ENCODE measurements at regions not wholly inside any gene's neighbourhood (a gene's known extent, or its start where the extent isn't known, plus 50 kb on each side); places are given as distances from the start of the nearest gene placed in this dataset.
"Not testable (repeated sequence)": the region's sequence is repeated elsewhere in the genome, so short reads cannot be mapped to it uniquely, and the experiment has no call there.

- Histone ChIP-seq H3K4me1 (ENCODE audit: control insufficient read depth in 1 of 2, extremely low read depth in 1 of 2, insufficient read depth in 2 of 2, low read length in 2 of 2) (no peaks in the 10 kb centered on the region), H3K36me3 (ENCODE audit: control insufficient read depth in 2 of 2, extremely low read depth in 1 of 2, insufficient read depth in 1 of 2, low read length in 1 of 2) (no peaks in the 10 kb centered on the region), H3K27me3 (replicated peaks in 1 of 2; ENCODE audit: control insufficient read depth in 2 of 2, extremely low read depth in 1 of 2, insufficient read depth in 2 of 2, low read length in 1 of 2) (no peaks in the 10 kb centered on the region), H3K9me3 (no peaks in the 10 kb centered on the region), H3K4me3 (ENCODE audit: control insufficient read depth in 1 of 2, extremely low read depth in 1 of 2, low read length in 1 of 2) (no peak overlapping the region), H3K27ac (ENCODE audit: low read length) (no peak overlapping the region)
- Mint-ChIP-seq H3K27ac (no peak overlapping the region), H3K36me3 (no peaks in the 10 kb centered on the region), H3K27me3 (no peaks in the 10 kb centered on the region), H3K4me3 (no peak overlapping the region), H3K4me1 (no peaks in the 10 kb centered on the region), H3K9me3 (peaks cover 0 to 10% (median 2%) of the 10 kb centered on the region in 3 donors)
- ChIA-PET CTCF (no interaction called here), POLR2A (no interaction called here)
- WGBS (ENCODE audit: insufficient coverage): no CpG with 5 or more reads among the region's 6 CpGs
- ATAC-seq (replicated peaks in 1 of 4): no peak
- no peak for DNase-seq
These were observed 738.7 kb upstream of the CHAC2 start for GRCh38 chr2:53028746-53029423.

GRCh38 chr2:53028225-53028624 lies 739.4 kb upstream of the CHAC2 start:
- Histone ChIP-seq H3K4me3 (ENCODE audit: control insufficient read depth in 1 of 2, extremely low read depth in 1 of 2, low read length in 1 of 2) (no peak overlapping the region), H3K27ac (ENCODE audit: low read length) (no peak overlapping the region), H3K9me3 (no peaks in the 10 kb centered on the region), H3K27me3 (replicated peaks in 1 of 2; ENCODE audit: control insufficient read depth in 2 of 2, extremely low read depth in 1 of 2, insufficient read depth in 2 of 2, low read length in 1 of 2) (no peaks in the 10 kb centered on the region), H3K4me1 (ENCODE audit: control insufficient read depth in 1 of 2, extremely low read depth in 1 of 2, insufficient read depth in 2 of 2, low read length in 2 of 2) (no peaks in the 10 kb centered on the region), H3K36me3 (ENCODE audit: control insufficient read depth in 2 of 2, extremely low read depth in 1 of 2, insufficient read depth in 1 of 2, low read length in 1 of 2) (no peaks in the 10 kb centered on the region)
- Mint-ChIP-seq H3K27ac (no peak overlapping the region), H3K4me3 (no peak overlapping the region), H3K36me3 (no peaks in the 10 kb centered on the region), H3K9me3 (peaks cover 0 to 16% (median 2%) of the 10 kb centered on the region in 3 donors), H3K27me3 (no peaks in the 10 kb centered on the region), H3K4me1 (no peaks in the 10 kb centered on the region)
- no peak for ATAC-seq (replicated peaks in 1 of 4)
- CTCF ChIA-PET: no interaction called here
- no peak for DNase-seq
- POLR2A ChIA-PET: no interaction called here

GRCh38 chr2:53022248-53022647 lies 745.4 kb upstream of the CHAC2 start:
- H3K27me3 ChIP-seq (replicated peaks in 1 of 2; ENCODE audit: control insufficient read depth in 2 of 2, extremely low read depth in 1 of 2, insufficient read depth in 2 of 2, low read length in 1 of 2); CTCF ChIA-PET; H3K4me1 Mint-ChIP-seq; H3K36me3 Mint-ChIP-seq; H3K4me3 Mint-ChIP-seq; DNase-seq; H3K4me3 ChIP-seq (ENCODE audit: control insufficient read depth in 1 of 2, extremely low read depth in 1 of 2, low read length in 1 of 2); H3K27me3 Mint-ChIP-seq; H3K9me3 ChIP-seq; H3K4me1 ChIP-seq (ENCODE audit: control insufficient read depth in 1 of 2, extremely low read depth in 1 of 2, insufficient read depth in 2 of 2, low read length in 2 of 2); H3K27ac ChIP-seq (ENCODE audit: low read length); POLR2A ChIA-PET; ATAC-seq (replicated peaks in 1 of 4); H3K36me3 ChIP-seq (ENCODE audit: control insufficient read depth in 2 of 2, extremely low read depth in 1 of 2, insufficient read depth in 1 of 2, low read length in 1 of 2); H3K27ac Mint-ChIP-seq: not testable (repeated sequence)
- peaks cover 0 to 11% (median 2%) of the 10 kb centered on the region in 3 donors for H3K9me3 Mint-ChIP-seq
- WGBS (ENCODE audit: insufficient coverage): no CpG with 5 or more reads among the region's 4 CpGs

GRCh38 chr2:53021828-53022227 lies 745.8 kb upstream of the CHAC2 start:
- ATAC-seq (replicated peaks in 1 of 4) (no peak), DNase-seq (no peak)
- no peak overlapping the region for H3K27ac Mint-ChIP-seq
- H3K27me3 ChIP-seq (replicated peaks in 1 of 2; ENCODE audit: control insufficient read depth in 2 of 2, extremely low read depth in 1 of 2, insufficient read depth in 2 of 2, low read length in 1 of 2): no peaks in the 10 kb centered on the region
- H3K4me1 ChIP-seq (ENCODE audit: control insufficient read depth in 1 of 2, extremely low read depth in 1 of 2, insufficient read depth in 2 of 2, low read length in 2 of 2): no peaks in the 10 kb centered on the region
- H3K4me3 ChIP-seq (ENCODE audit: control insufficient read depth in 1 of 2, extremely low read depth in 1 of 2, low read length in 1 of 2): no peak overlapping the region
- no peaks in the 10 kb centered on the region for H3K4me1 Mint-ChIP-seq
- no peaks in the 10 kb centered on the region for H3K27me3 Mint-ChIP-seq
- no peaks in the 10 kb centered on the region for H3K36me3 ChIP-seq (ENCODE audit: control insufficient read depth in 2 of 2, extremely low read depth in 1 of 2, insufficient read depth in 1 of 2, low read length in 1 of 2)
- no peaks in the 10 kb centered on the region for H3K9me3 ChIP-seq
- no peaks in the 10 kb centered on the region for H3K36me3 Mint-ChIP-seq
- peaks cover 0 to 11% (median 2%) of the 10 kb centered on the region in 3 donors for H3K9me3 Mint-ChIP-seq
- ChIA-PET CTCF (interaction anchor here in 1 of 2 donors (1.0 kb wide), 1 partner anchor 172 kb away, joined by 4 read pairs; no protein-coding TSS in a partner anchor), POLR2A (no interaction called here)
- WGBS (ENCODE audit: insufficient coverage): 78% methylated on average over 2 of the region's 2 CpGs
- no peak overlapping the region for H3K27ac ChIP-seq (ENCODE audit: low read length)
- no peak overlapping the region for H3K4me3 Mint-ChIP-seq

- H3K36me3 ChIP-seq (ENCODE audit: control insufficient read depth in 2 of 2, extremely low read depth in 1 of 2, insufficient read depth in 1 of 2, low read length in 1 of 2): no peaks in the 10 kb centered on the region
- H3K4me1 Mint-ChIP-seq: no peaks in the 10 kb centered on the region
- POLR2A ChIA-PET: no interaction called here
- no peak overlapping the region for H3K27ac ChIP-seq (ENCODE audit: low read length)
- WGBS (ENCODE audit: insufficient coverage): no CpG with 5 or more reads among the region's 3 CpGs
- CTCF ChIA-PET: interaction anchor here in 1 of 2 donors (1.0 kb wide), 1 partner anchor 172 kb away, joined by 4 read pairs; no protein-coding TSS in a partner anchor
- peaks cover 0 to 11% (median 2%) of the 10 kb centered on the region in 3 donors for H3K9me3 Mint-ChIP-seq
- no peaks in the 10 kb centered on the region for H3K36me3 Mint-ChIP-seq
- H3K27me3 Mint-ChIP-seq: no peaks in the 10 kb centered on the region
- no peak overlapping the region for H3K27ac Mint-ChIP-seq
- no peak overlapping the region for H3K4me3 ChIP-seq (ENCODE audit: control insufficient read depth in 1 of 2, extremely low read depth in 1 of 2, low read length in 1 of 2)
- H3K27me3 ChIP-seq (replicated peaks in 1 of 2; ENCODE audit: control insufficient read depth in 2 of 2, extremely low read depth in 1 of 2, insufficient read depth in 2 of 2, low read length in 1 of 2): no peaks in the 10 kb centered on the region
- H3K4me1 ChIP-seq (ENCODE audit: control insufficient read depth in 1 of 2, extremely low read depth in 1 of 2, insufficient read depth in 2 of 2, low read length in 2 of 2): no peaks in the 10 kb centered on the region
- no peak for DNase-seq
- no peak for ATAC-seq (replicated peaks in 1 of 4)
- H3K9me3 ChIP-seq: no peaks in the 10 kb centered on the region
- no peak overlapping the region for H3K4me3 Mint-ChIP-seq
These were observed 746.3 kb upstream of the CHAC2 start for GRCh38 chr2:53021292-53021691.

GRCh38 chr2:53018825-53019425 lies 748.7 kb upstream of the CHAC2 start:
- no peaks in the 10 kb centered on the region for H3K4me1 ChIP-seq (ENCODE audit: control insufficient read depth in 1 of 2, extremely low read depth in 1 of 2, insufficient read depth in 2 of 2, low read length in 2 of 2)
- H3K27ac ChIP-seq (ENCODE audit: low read length): no peak overlapping the region
- H3K36me3 ChIP-seq (ENCODE audit: control insufficient read depth in 2 of 2, extremely low read depth in 1 of 2, insufficient read depth in 1 of 2, low read length in 1 of 2): no peaks in the 10 kb centered on the region
- CTCF ChIA-PET: interaction anchor here in 1 of 2 donors (0.6 kb wide), 1 partner anchor 412 kb away, joined by 3 read pairs; no protein-coding TSS in a partner anchor
- H3K4me3 ChIP-seq (ENCODE audit: control insufficient read depth in 1 of 2, extremely low read depth in 1 of 2, low read length in 1 of 2): no peak overlapping the region
- no peak overlapping the region for H3K4me3 Mint-ChIP-seq
- POLR2A ChIA-PET: no interaction called here
- H3K9me3 Mint-ChIP-seq: peaks cover 0 to 11% (median 0%) of the 10 kb centered on the region in 3 donors
- H3K36me3 Mint-ChIP-seq: no peaks in the 10 kb centered on the region
- H3K27me3 Mint-ChIP-seq: no peaks in the 10 kb centered on the region
- WGBS (ENCODE audit: insufficient coverage): no CpG with 5 or more reads among the region's 2 CpGs
- H3K9me3 ChIP-seq: no peaks in the 10 kb centered on the region
- DNase-seq: no peak
- no peak overlapping the region for H3K27ac Mint-ChIP-seq
- H3K27me3 ChIP-seq (replicated peaks in 1 of 2; ENCODE audit: control insufficient read depth in 2 of 2, extremely low read depth in 1 of 2, insufficient read depth in 2 of 2, low read length in 1 of 2): no peaks in the 10 kb centered on the region
- ATAC-seq (replicated peaks in 1 of 4): no peak
- H3K4me1 Mint-ChIP-seq: no peaks in the 10 kb centered on the region
